ENCODE measurements at regions not wholly inside any gene's neighbourhood (a gene's known extent, or its start where the extent isn't known, plus 50 kb on each side); places are given as distances from the start of the nearest gene placed in this dataset.

GRCh38 chr18:64693766-64694165, 544.9 kb upstream of the LINC00305 start:
- TF ChIP-seq, protein P1, sequence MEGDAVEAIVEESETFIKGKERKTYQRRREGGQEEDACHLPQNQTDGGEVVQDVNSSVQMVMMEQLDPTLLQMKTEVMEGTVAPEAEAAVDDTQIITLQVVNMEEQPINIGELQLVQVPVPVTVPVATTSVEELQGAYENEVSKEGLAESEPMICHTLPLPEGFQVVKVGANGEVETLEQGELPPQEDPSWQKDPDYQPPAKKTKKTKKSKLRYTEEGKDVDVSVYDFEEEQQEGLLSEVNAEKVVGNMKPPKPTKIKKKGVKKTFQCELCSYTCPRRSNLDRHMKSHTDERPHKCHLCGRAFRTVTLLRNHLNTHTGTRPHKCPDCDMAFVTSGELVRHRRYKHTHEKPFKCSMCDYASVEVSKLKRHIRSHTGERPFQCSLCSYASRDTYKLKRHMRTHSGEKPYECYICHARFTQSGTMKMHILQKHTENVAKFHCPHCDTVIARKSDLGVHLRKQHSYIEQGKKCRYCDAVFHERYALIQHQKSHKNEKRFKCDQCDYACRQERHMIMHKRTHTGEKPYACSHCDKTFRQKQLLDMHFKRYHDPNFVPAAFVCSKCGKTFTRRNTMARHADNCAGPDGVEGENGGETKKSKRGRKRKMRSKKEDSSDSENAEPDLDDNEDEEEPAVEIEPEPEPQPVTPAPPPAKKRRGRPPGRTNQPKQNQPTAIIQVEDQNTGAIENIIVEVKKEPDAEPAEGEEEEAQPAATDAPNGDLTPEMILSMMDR (conservative IDR thresholded peaks at IDR 0.05; ENCODE audit: low read depth, low read length): no peak
- TF ChIP-seq EZH2 (IDR thresholded peaks at IDR 0.05; ENCODE audit: low read length, unreplicated experiment): no peak

Data from PC-3 (cell line).